GM06990 (cell line): ENCODE measurements at regions not wholly inside any gene's neighbourhood (a gene's known extent, or its start where the extent isn't known, plus 50 kb on each side); places are given as distances from the start of the nearest gene placed in this dataset.
"Not testable (repeated sequence)": the region's sequence is repeated elsewhere in the genome, so short reads cannot be mapped to it uniquely, and the experiment has no call there.

Experiments used
- DNase-seq: peaks from one replicate; pipeline ENCODE4 v3.0.0-alpha.2; 2011; ENCODE audit not compliant: insufficient read length; ENCODE audit errors: extremely low read depth
- H3K27me3 ChIP-seq: replicated peaks from 2 replicates; pipeline ENCODE4 v1.6.0; 2011; ENCODE audit warnings: low read length; ENCODE audit not compliant: control insufficient read depth, insufficient read depth
- H3K36me3 ChIP-seq: 2 replicates; pipeline ENCODE4 v1.5.1; 2011; ENCODE audit warnings: low read length; ENCODE audit not compliant: control insufficient read depth, insufficient read depth
- H3K4me3 ChIP-seq: replicated peaks from 2 replicates; pipeline ENCODE4 v1.5.1; 2011; ENCODE audit warnings: low read depth, mild to moderate bottlenecking, control low read depth, low read length
- CTCF ChIP-seq: IDR thresholded peaks from 2 replicates; pipeline ENCODE4 v1.5.1; 2011; ENCODE audit warnings: low read length, control low read depth, mild to moderate bottlenecking, inconsistent platforms; ENCODE audit not compliant: insufficient read depth, poor library complexity, severe bottlenecking

- no peaks in the 10 kb centered on the region for H3K27me3 ChIP-seq
- no peak overlapping the region for H3K4me3 ChIP-seq
- no peak for DNase-seq
- no peak for TF ChIP-seq CTCF
- H3K36me3 ChIP-seq, result no peaks in the 10 kb centered on the region
These were observed 141.1 kb downstream of the ALG10 start for GRCh38 chr12:34163443-34163842.

DNA sequence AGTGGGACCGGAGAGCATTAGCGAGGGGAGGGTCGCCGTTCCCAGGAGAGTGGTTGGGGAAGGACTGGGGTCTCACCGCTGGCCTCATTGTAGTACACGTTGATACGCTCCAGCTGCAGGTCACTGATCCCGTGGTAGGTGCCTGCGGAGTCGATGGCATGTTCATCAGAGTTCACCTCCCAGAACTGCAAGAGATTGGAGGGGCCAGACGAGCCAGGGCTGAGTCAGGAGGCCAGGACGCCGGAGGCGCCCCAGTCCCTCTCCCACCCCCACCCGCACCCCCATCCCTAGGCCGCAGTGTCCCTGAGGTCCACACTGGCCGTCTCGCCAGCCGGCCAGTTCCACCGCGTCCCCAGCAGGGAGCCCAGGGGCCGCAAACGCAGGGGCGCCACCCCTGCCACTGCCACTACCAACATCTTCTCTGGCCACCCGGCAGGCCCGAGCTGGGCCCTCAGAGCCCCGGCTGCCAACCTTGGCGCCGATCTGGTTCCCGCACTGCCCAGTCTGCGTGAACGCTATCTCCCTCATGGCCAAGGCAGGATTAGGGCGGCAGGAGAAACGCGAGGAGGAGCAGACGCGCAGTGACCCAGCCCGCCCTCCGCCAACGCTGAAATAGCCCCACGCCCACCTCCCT is 144.2 kb downstream of the ALG10 start:
- no peak for TF ChIP-seq CTCF
- Histone ChIP-seq H3K36me3 (no peaks in the 10 kb centered on the region), H3K27me3 (no peaks in the 10 kb centered on the region), H3K4me3 (no peak overlapping the region)
- DNase-seq, result no peak

DNA sequence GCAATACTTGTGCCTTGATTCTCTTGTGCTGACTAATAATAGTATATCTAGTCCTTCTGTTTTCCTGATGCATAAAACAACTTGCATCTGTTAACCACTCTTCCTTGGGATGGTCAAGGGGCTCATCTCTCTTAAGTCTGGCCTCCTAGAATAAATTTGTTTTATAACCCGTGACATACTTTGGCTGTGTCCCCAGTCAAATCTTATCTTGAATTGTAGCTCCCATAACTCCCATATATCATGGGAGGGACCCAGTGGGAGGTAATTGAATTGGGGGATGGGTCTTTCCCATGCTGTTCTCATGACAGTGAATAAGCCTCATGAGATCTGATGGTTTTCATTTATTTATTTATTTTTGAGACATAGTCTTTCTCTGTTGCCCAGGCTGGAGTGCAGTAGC is 146.2 kb downstream of the ALG10 start:
- not testable (repeated sequence) for DNase-seq, H3K27me3 ChIP-seq, H3K4me3 ChIP-seq, H3K36me3 ChIP-seq

GRCh38 chr12:34186492-34186891 is 164.2 kb downstream of the ALG10 start:
- H3K36me3 ChIP-seq, result no peaks in the 10 kb centered on the region
- H3K27me3 ChIP-seq, result no peaks in the 10 kb centered on the region
- no peak for DNase-seq
- H3K4me3 ChIP-seq, result no peak overlapping the region
- TF ChIP-seq CTCF, result no peak

DNA sequence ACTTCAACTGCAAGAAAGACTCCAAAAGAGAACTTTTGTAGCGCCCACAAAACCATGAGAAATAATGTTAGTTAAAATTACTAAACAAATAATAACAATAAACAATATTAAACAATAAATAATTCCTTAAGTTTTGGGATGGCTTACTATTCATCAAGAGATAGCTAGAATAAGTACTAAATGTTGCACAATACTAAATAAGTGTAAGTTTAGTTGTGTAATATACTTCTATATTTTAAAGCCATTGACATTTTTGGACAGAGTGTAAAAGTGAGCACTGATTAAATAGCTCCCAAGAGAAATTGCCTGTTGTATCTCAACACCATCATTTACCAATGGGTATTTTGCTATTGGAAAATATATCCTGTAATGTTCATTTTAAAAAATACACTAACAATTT is 166.7 kb downstream of the ALG10 start:
- no peak for TF ChIP-seq CTCF
- Histone ChIP-seq H3K4me3 (no peak overlapping the region), H3K27me3 (no peaks in the 10 kb centered on the region), H3K36me3 (no peaks in the 10 kb centered on the region)
- DNase-seq, result no peak

DNA sequence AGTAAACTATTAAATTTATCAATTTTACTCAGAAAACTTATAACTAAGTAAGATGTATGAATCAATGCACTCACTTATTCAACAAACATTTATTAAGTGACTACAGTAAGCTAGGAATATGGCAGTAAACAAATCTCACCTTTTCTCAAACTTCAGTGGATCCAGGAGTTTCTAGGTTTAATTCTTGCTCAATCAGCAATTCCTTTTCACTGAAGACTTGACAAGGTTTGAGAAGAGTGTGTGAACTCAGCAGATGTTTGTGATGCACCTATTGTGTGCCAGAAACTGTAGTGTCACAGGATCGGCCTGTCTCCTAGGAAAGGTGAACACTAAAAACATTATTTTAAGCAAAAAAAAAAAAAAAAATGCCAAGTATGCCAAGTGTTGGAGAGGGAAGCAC is 167.8 kb downstream of the ALG10 start:
- Histone ChIP-seq H3K36me3 (no peaks in the 10 kb centered on the region), H3K27me3 (no peaks in the 10 kb centered on the region), H3K4me3 (no peak overlapping the region)
- TF ChIP-seq CTCF, result no peak
- no peak for DNase-seq
